IMR-90 (cell line): ENCODE measurements at regions not wholly inside any gene's neighbourhood (a gene's known extent, or its start where the extent isn't known, plus 50 kb on each side); places are given as distances from the start of the nearest gene placed in this dataset.

Experiments used
- ATAC-seq: fragments of 200-7000 bp; cut with Tn5 transposase; 2 replicates; pipeline ENCODE4 v1.9.1; 2020; ENCODE audit warnings: low read depth, mild to moderate bottlenecking, moderate library complexity
- BruUV-seq: library from RNA; stranded (reverse); fragments of 400-500 nt; replicated peaks from 2 replicates; lab custom pipeline; 2021; lab: Mats Ljungman, UMichigan
- CTCF ChIA-PET: fragments of 300-600 bp; formaldehyde crosslinking; extraction: SDS; loops from one replicate; lab custom pipeline; 2021; ENCODE audit warnings: antibody characterized with exemption; lab: Yijun Ruan, JAX
- POLR2A ChIA-PET: fragments of 300-600 bp; sonication (Branson Sonifier 250); formaldehyde crosslinking; loops from one replicate; lab custom pipeline; 2022; ENCODE audit warnings: antibody characterized with exemption; ENCODE audit not compliant: unreplicated experiment; lab: Charles Lee
- DNase-seq: peaks from one replicate; pipeline ENCODE4 v3.0.0; 2013
- H2AFZ ChIP-seq: replicated peaks from 2 replicates; pipeline ENCODE3; 2013; ENCODE audit warnings: low read length, mild to moderate bottlenecking; ENCODE audit not compliant: poor library complexity
- H2AK5ac ChIP-seq: 2 replicates; pipeline ENCODE4 v1.6.1; 2013; ENCODE audit warnings: low read depth, low read length, inconsistent platforms
- H2AK9ac ChIP-seq: replicated peaks from 2 replicates; pipeline ENCODE3; 2013; ENCODE audit warnings: mild to moderate bottlenecking, low read depth, low read length, moderate library complexity; ENCODE audit not compliant: poor library complexity
- H2BK120ac ChIP-seq: 2 replicates; pipeline ENCODE4 v1.6.1; 2013; ENCODE audit warnings: low read depth, low read length, inconsistent platforms
- H2BK15ac ChIP-seq: 3 replicates; pipeline ENCODE4 v1.6.1; 2013; ENCODE audit warnings: low read depth, low read length, inconsistent platforms
- H2BK20ac ChIP-seq: 2 replicates; pipeline ENCODE4 v1.6.1; 2013; ENCODE audit warnings: low read depth, mild to moderate bottlenecking, inconsistent platforms, low read length, moderate library complexity
- H2BK5ac ChIP-seq: 2 replicates; pipeline ENCODE4 v1.6.1; 2013; ENCODE audit warnings: mild to moderate bottlenecking, low read depth, low read length, inconsistent platforms; ENCODE audit not compliant: poor library complexity, severe bottlenecking
- H3K14ac ChIP-seq: replicated peaks from 2 replicates; pipeline ENCODE4 v1.6.1; 2013; ENCODE audit warnings: low read depth, low read length, inconsistent platforms
- H3K18ac ChIP-seq: 2 replicates; pipeline ENCODE4 v1.6.1; 2013; ENCODE audit warnings: low read depth, low read length, control low read depth
- H3K23ac ChIP-seq: 2 replicates; pipeline ENCODE4 v1.6.1; 2013; ENCODE audit warnings: low read depth, low read length, inconsistent platforms
- H3K27ac ChIP-seq: 2 replicates; pipeline ENCODE4 v1.5.1; 2013; ENCODE audit warnings: mild to moderate bottlenecking, control low read depth, low read length; ENCODE audit not compliant: insufficient read depth
- H3K27me3 ChIP-seq: 2 replicates; pipeline ENCODE4 v1.6.1; 2013; ENCODE audit warnings: low read length; ENCODE audit not compliant: control insufficient read depth, insufficient read depth
- H3K36me3 ChIP-seq: 2 replicates; pipeline ENCODE4 v1.6.1; 2013; ENCODE audit warnings: low read length, mixed read lengths; ENCODE audit not compliant: control insufficient read depth, insufficient read depth
- H3K4ac ChIP-seq: 2 replicates; pipeline ENCODE4 v1.6.1; 2013; ENCODE audit warnings: low read depth, low read length, inconsistent platforms
- H3K4me1 ChIP-seq: 2 replicates; pipeline ENCODE4 v1.6.1; 2013; ENCODE audit warnings: low read length, mixed read lengths; ENCODE audit not compliant: control insufficient read depth, insufficient read depth
- H3K4me2 ChIP-seq: 2 replicates; pipeline ENCODE4 v1.6.1; 2013; ENCODE audit warnings: low read depth, mild to moderate bottlenecking, control low read depth, low read length, moderate library complexity
- H3K4me3 ChIP-seq: 2 replicates; pipeline ENCODE4 v1.5.1; 2013; ENCODE audit warnings: low read depth, mild to moderate bottlenecking, control low read depth, low read length, moderate library complexity; ENCODE audit not compliant: insufficient read depth
- H3K56ac ChIP-seq: 2 replicates; pipeline ENCODE4 v1.6.1; 2013; ENCODE audit warnings: low read length, inconsistent platforms; ENCODE audit not compliant: insufficient read depth; ENCODE audit errors: extremely low read depth
- H3K79me1 ChIP-seq, 2 experiments: 2 replicates each; pipeline ENCODE4 v1.6.1; 2013; ENCODE audit warnings: low read length in 2 of 2, inconsistent platforms in 1 of 2, low read depth in 1 of 2
- H3K9ac ChIP-seq: 2 replicates; pipeline ENCODE4 v1.6.1; 2013; ENCODE audit warnings: low read depth, low read length, control low read depth
- H3K9me1 ChIP-seq: 2 replicates; pipeline ENCODE4 v1.6.1; 2013; ENCODE audit warnings: low read length, inconsistent platforms; ENCODE audit not compliant: insufficient read depth
- H3K9me3 ChIP-seq: 2 replicates; pipeline ENCODE4 v1.6.1; 2013; ENCODE audit warnings: low read length; ENCODE audit not compliant: control insufficient read depth, insufficient read depth
- H4K20me1 ChIP-seq: 2 replicates; pipeline ENCODE4 v1.6.1; 2013; ENCODE audit warnings: low read length, inconsistent platforms; ENCODE audit not compliant: insufficient read depth
- H4K5ac ChIP-seq: 2 replicates; pipeline ENCODE4 v1.6.1; 2013; ENCODE audit warnings: mild to moderate bottlenecking, low read depth, low read length, control low read depth
- H4K8ac ChIP-seq, 2 experiments: 2 replicates each; pipeline ENCODE4 v1.6.1; 2013; ENCODE audit warnings: low read depth in 2 of 2, low read length in 2 of 2, control low read depth in 1 of 2, inconsistent platforms in 1 of 2
- H4K91ac ChIP-seq: 2 replicates; pipeline ENCODE4 v1.6.1; 2013; ENCODE audit warnings: low read depth, low read length, inconsistent platforms; ENCODE audit not compliant: insufficient read depth
- CTCF ChIP-seq: conservative IDR thresholded peaks from 2 replicates; pipeline ENCODE4 v1.5.1; 2012; ENCODE audit warnings: mild to moderate bottlenecking, low read depth, low read length, improper control_type of control experiment
- ELK1 ChIP-seq: fragments of 150-350 bp; IDR thresholded peaks from 2 replicates; pipeline ENCODE4 v1.6.1; 2016; ENCODE audit warnings: low read depth, mild to moderate bottlenecking, low read length, moderate library complexity, borderline replicate concordance
- MAFK ChIP-seq: IDR thresholded peaks from 2 replicates; pipeline ENCODE4 v1.6.1; 2012; ENCODE audit warnings: low read depth, low read length, improper control_type of control experiment
- SMC3 ChIP-seq: fragments of 150-350 bp; IDR thresholded peaks from 2 replicates; pipeline ENCODE4 v1.6.1; 2016; ENCODE audit warnings: low read depth, mild to moderate bottlenecking, antibody characterized with exemption, low read length, moderate library complexity
- WGBS, 2 experiments: methylation state at CpG; one replicate each; pipeline versions ENCODE4 v1.1.5 to v1.1.7; 2013; ENCODE audit warnings: missing lambda C conversion rate in 2 of 2; ENCODE audit not compliant: insufficient read length in 1 of 2; ENCODE audit errors: extremely low coverage in 2 of 2; 5-methylcytosine and 5-hydroxymethylcytosine counted together
- dilution Hi-C: fragments of 300-500 bp; cut with HindIII; formaldehyde crosslinking; loops from one replicate; pipeline ENCODE4 v1.14.3; 2018; ENCODE audit warnings: low sequenced_read_pairs; ENCODE audit not compliant: unreplicated experiment
- in situ Hi-C: fragments of 300-500 bp; cut with MboI; formaldehyde crosslinking; loops from 3 replicates; pipeline ENCODE4 v1.14.3; 2019; ENCODE audit warnings: low sequenced_read_pairs, inconsistent platforms, mixed read lengths
- intact Hi-C: fragments of 100-400 bp; cut with micrococcal nuclease; formaldehyde crosslinking; loops from 2 replicates; pipeline ENCODE4 v1.10.0; 2022

- no peak overlapping the region for H2BK15ac ChIP-seq
- H2BK5ac ChIP-seq = no peak overlapping the region
- H3K27me3 ChIP-seq = no peaks in the 10 kb centered on the region
- H3K14ac ChIP-seq = no peak overlapping the region
- H2AFZ ChIP-seq = no peak overlapping the region
- no peak for ATAC-seq
- H3K9ac ChIP-seq = no peak overlapping the region
- in situ Hi-C loops = no loop called here
- no peak for DNase-seq
- no peaks in the 10 kb centered on the region for H4K20me1 ChIP-seq
- H3K4me2 ChIP-seq = no peak overlapping the region
- no peak overlapping the region for H2BK20ac ChIP-seq
- intact Hi-C loops = no loop called here
- BruUV-seq = no TSS peak
- no peak overlapping the region for H4K91ac ChIP-seq
- dilution Hi-C loops = no loop called here
- H3K9me1 ChIP-seq = peaks cover 4% of the 10 kb centered on the region; the same call in 1 of the 2 replicates
- H3K36me3 ChIP-seq = no peaks in the 10 kb centered on the region
- peaks cover 4% of the 10 kb centered on the region; the same call in 1 of the 2 replicates for H3K4me1 ChIP-seq
- H2BK120ac ChIP-seq = no peak overlapping the region
- no peak overlapping the region for H4K8ac ChIP-seq
- WGBS, 2 experiments = 86% methylated on average over 1 of the region's 2 CpGs; no CpG with 5 or more reads in 1 of the 2 experiments
- H3K9me3 ChIP-seq = no peaks in the 10 kb centered on the region; the same call in 1 of the 2 replicates
- no peak overlapping the region for H3K4ac ChIP-seq
- no peak overlapping the region for H2AK9ac ChIP-seq
- no peak overlapping the region for H3K4me3 ChIP-seq
- no peak overlapping the region for H4K5ac ChIP-seq
- no peak overlapping the region for H3K18ac ChIP-seq
- H2AK5ac ChIP-seq = no peak overlapping the region
- POLR2A ChIA-PET = no interaction called here
- H3K23ac ChIP-seq = no peak overlapping the region
- H3K79me1 ChIP-seq = no peaks in the 10 kb centered on the region
- no peak overlapping the region for H3K56ac ChIP-seq
- CTCF ChIA-PET = no interaction called here
- TF ChIP-seq MAFK (no peak), ELK1 (no peak), CTCF (no peak), SMC3 (no peak)
- no peak overlapping the region for H3K27ac ChIP-seq
Observed at GRCh38 chr10:29866356-29866755, 193.0 kb downstream of the JCAD start.
